ENCODE measurements at regions not wholly inside any gene's neighbourhood (a gene's known extent, or its start where the extent isn't known, plus 50 kb on each side); places are given as distances from the start of the nearest gene placed in this dataset.

DNA sequence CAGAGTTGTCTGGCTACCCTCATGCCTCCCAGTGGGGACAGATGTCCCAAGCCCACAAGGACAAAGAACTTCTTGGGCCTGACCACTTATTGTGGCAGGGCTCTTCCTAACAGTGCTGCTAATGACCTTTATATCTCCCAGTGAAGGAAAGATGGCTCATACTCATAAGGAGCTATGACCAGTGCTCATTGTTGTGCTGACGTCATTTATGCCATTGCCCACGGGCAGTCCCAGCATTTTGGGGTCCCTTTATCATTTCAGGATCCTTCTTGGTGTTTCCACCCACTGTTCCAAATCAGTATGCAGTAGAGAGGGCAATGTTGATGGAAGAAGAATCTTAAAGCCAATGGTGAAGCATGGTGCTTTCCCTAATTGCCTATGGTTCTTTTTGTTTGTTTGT is 1640.0 kb upstream of the PRR20A start:
- Mint-ChIP-seq H3K9me3 (peaks cover 8 to 35% (median 19%) of the 10 kb centered on the region in 5 donors), H3K36me3 (no peaks in the 10 kb centered on the region), H3K27me3 (no peaks in the 10 kb centered on the region)

DNA sequence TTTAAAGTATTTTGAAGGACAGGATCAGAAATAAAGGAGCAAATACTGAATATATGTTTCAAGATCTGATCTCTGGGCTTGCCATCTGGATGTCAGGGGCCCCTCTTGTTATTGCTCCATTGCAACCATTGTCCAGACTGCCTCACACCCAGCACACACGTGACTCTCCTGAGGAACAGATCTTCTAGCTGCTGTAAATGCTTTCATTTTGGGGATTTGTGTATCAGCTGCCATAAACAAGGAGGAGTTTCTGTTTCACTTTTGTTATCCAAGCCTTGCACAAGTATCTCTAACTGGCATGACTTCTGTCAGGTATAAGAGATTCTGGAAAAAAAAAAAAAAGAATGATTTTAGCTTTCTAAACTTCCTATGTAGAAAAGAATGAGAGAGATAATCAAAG is 1624.1 kb upstream of the PRR20A start:
- Mint-ChIP-seq H3K27ac (no peak overlapping the region), H3K27me3 (no peaks in the 10 kb centered on the region), H3K4me1 (no peaks in the 10 kb centered on the region), H3K9me3 (peaks cover 3 to 13% (median 7%) of the 10 kb centered on the region in 5 donors), H3K4me3 (no peak overlapping the region), H3K36me3 (no peaks in the 10 kb centered on the region)
- Histone ChIP-seq H3K4me3 (ENCODE audit: low read length) (no peak overlapping the region), H3K9me3 (ENCODE audit: low read length) (no peaks in the 10 kb centered on the region), H3K27me3 (ENCODE audit: insufficient read depth, low read length, poor library complexity, severe bottlenecking) (no peaks in the 10 kb centered on the region), H3K36me3 (ENCODE audit: insufficient read depth, low read length) (no peaks in the 10 kb centered on the region), H3K4me1 (ENCODE audit: insufficient read depth, low read length) (no peaks in the 10 kb centered on the region), H3K27ac (ENCODE audit: low read depth, low read length) (no peak overlapping the region)
- no peak for DNase-seq
- ChIA-PET CTCF (no interaction called here), POLR2A (no interaction called here)

More for the DNA sequence above, 1640.0 kb upstream of the PRR20A start:
- Histone ChIP-seq H3K4me1 (ENCODE audit: insufficient read depth, low read length) (no peaks in the 10 kb centered on the region), H3K27ac (ENCODE audit: low read depth, low read length) (no peak overlapping the region), H3K36me3 (ENCODE audit: insufficient read depth, low read length) (no peaks in the 10 kb centered on the region), H3K27me3 (ENCODE audit: insufficient read depth, low read length, poor library complexity, severe bottlenecking) (no peaks in the 10 kb centered on the region), H3K4me3 (ENCODE audit: low read length) (no peak overlapping the region), H3K9me3 (ENCODE audit: low read length) (no peaks in the 10 kb centered on the region)
- CTCF ChIA-PET = no interaction called here
- Mint-ChIP-seq H3K27ac (no peak overlapping the region), H3K4me3 (no peak overlapping the region), H3K4me1 (no peaks in the 10 kb centered on the region)
- no peak for DNase-seq
- POLR2A ChIA-PET = no interaction called here

DNA sequence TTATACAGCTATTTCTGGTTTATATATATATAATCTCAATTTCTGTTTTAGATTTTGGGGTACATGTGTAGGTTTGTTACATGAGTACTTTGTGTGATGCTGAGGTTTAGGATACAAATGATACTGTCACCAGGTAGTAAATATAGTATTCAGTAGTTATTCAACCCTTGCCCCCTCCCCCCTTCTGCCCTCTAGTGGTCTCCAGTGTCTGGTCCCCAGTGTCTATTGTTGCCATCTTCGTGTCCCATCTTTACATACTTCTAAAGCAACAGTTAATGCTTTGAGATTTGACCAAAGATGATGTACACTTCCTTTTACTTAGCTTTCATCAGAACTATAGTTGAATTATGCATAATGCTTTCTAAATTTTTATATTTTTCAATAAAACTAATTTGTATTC is 1623.4 kb upstream of the PRR20A start:
- H3K27me3 Mint-ChIP-seq = no peaks in the 10 kb centered on the region
- H3K4me1 ChIP-seq (ENCODE audit: insufficient read depth, low read length) = no peaks in the 10 kb centered on the region
- CTCF ChIA-PET = no interaction called here
- no peak overlapping the region for H3K4me3 ChIP-seq (ENCODE audit: low read length)
- no peaks in the 10 kb centered on the region for H3K36me3 Mint-ChIP-seq
- no peaks in the 10 kb centered on the region for H3K36me3 ChIP-seq (ENCODE audit: insufficient read depth, low read length)
- H3K4me1 Mint-ChIP-seq = no peaks in the 10 kb centered on the region
- peaks cover 3 to 13% (median 8%) of the 10 kb centered on the region in 5 donors for H3K9me3 Mint-ChIP-seq
- no peak overlapping the region for H3K27ac Mint-ChIP-seq
- POLR2A ChIA-PET = no interaction called here
- H3K27ac ChIP-seq (ENCODE audit: low read depth, low read length) = no peak overlapping the region
- no peaks in the 10 kb centered on the region for H3K9me3 ChIP-seq (ENCODE audit: low read length)
- H3K4me3 Mint-ChIP-seq = no peak overlapping the region
- DNase-seq = no peak
- no peaks in the 10 kb centered on the region for H3K27me3 ChIP-seq (ENCODE audit: insufficient read depth, low read length, poor library complexity, severe bottlenecking)

DNA sequence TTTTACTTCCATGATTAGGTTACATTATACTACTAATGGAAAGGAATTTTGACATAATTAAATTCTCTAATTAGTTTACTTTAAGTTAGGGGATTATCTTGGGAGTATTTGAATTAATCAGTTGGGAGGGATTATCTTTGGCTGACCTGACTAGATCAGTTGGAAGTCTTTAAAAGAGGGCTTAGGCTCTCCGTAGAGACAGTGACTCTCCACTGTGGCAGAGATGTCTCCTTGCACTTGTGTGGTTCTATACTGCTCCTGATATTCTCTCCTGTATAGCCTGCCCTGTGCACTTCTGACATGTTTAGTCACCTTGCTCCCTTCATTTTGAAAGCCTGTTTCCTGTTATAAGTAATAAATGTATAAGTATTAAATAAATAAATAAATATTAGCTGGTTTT is 1612.3 kb upstream of the PRR20A start:
- no peak overlapping the region for H3K27ac Mint-ChIP-seq
- H3K27me3 ChIP-seq (ENCODE audit: insufficient read depth, low read length, poor library complexity, severe bottlenecking) = no peaks in the 10 kb centered on the region
- H3K36me3 Mint-ChIP-seq = no peaks in the 10 kb centered on the region
- no peaks in the 10 kb centered on the region for H3K27me3 Mint-ChIP-seq
- CTCF ChIA-PET = no interaction called here
- no peaks in the 10 kb centered on the region for H3K9me3 ChIP-seq (ENCODE audit: low read length)
- H3K36me3 ChIP-seq (ENCODE audit: insufficient read depth, low read length) = no peaks in the 10 kb centered on the region
- DNase-seq = no peak
- H3K4me1 Mint-ChIP-seq = no peaks in the 10 kb centered on the region
- no peak overlapping the region for H3K4me3 ChIP-seq (ENCODE audit: low read length)
- POLR2A ChIA-PET = no interaction called here
- peaks cover under 1 to 35% (median 9%) of the 10 kb centered on the region in 5 donors for H3K9me3 Mint-ChIP-seq
- H3K4me3 Mint-ChIP-seq = no peak overlapping the region
- no peak overlapping the region for H3K27ac ChIP-seq (ENCODE audit: low read depth, low read length)
- H3K4me1 ChIP-seq (ENCODE audit: insufficient read depth, low read length) = no peaks in the 10 kb centered on the region

DNA sequence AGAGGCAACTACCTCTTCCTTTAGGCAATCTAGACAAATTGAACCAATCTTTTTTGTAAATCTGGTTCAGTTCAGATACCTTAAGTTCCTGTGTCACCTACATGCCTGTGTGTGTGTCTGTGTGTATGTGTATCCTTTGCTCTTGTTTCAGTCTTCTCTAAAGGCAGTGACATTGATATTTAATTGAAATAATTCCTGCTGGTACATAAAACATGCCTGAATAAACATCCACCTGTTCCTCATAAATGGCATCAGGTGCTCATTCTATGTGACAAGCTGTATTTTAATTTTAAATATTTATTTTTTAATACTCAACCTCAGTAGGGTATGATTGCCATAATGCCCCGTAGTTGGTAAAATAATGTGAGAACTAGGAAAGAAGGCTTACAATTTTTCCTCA is 1606.4 kb upstream of the PRR20A start:
- Histone ChIP-seq H3K9me3 (ENCODE audit: low read length) (no peaks in the 10 kb centered on the region), H3K4me3 (ENCODE audit: low read length) (no peak overlapping the region), H3K27ac (ENCODE audit: low read depth, low read length) (no peak overlapping the region), H3K27me3 (ENCODE audit: insufficient read depth, low read length, poor library complexity, severe bottlenecking) (no peaks in the 10 kb centered on the region), H3K4me1 (ENCODE audit: insufficient read depth, low read length) (no peaks in the 10 kb centered on the region), H3K36me3 (ENCODE audit: insufficient read depth, low read length) (no peaks in the 10 kb centered on the region)
- Mint-ChIP-seq H3K27me3 (no peaks in the 10 kb centered on the region), H3K4me3 (no peak overlapping the region), H3K9me3 (peaks cover 0 to 36% (median 3%) of the 10 kb centered on the region in 5 donors), H3K27ac (no peak overlapping the region), H3K4me1 (no peaks in the 10 kb centered on the region), H3K36me3 (no peaks in the 10 kb centered on the region)
- DNase-seq = no peak
- CTCF ChIA-PET = no interaction called here
- POLR2A ChIA-PET = no interaction called here

DNA sequence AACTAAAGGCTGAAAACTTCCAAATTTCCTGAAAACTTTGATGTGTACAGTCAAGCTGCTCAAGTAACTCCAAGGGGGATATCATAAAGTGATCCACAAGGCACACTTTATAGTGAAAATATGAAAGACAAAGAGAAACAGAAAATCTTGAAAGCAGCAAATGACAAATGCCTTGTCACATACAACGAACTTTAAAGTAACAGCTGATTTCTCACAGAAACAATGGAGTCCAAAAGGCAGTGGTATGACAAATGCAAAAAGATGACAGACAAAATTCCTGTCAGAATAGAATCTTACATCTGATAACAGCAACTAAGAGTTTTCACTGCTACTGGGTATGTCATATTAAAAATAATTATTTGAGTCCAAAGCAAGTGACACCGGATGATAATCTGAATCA is 1602.3 kb upstream of the PRR20A start:
- Histone ChIP-seq H3K36me3 (ENCODE audit: insufficient read depth, low read length) (no peaks in the 10 kb centered on the region), H3K4me1 (ENCODE audit: insufficient read depth, low read length) (no peaks in the 10 kb centered on the region), H3K27ac (ENCODE audit: low read depth, low read length) (no peak overlapping the region), H3K4me3 (ENCODE audit: low read length) (no peak overlapping the region), H3K9me3 (ENCODE audit: low read length) (no peaks in the 10 kb centered on the region), H3K27me3 (ENCODE audit: insufficient read depth, low read length, poor library complexity, severe bottlenecking) (no peaks in the 10 kb centered on the region)
- Mint-ChIP-seq H3K4me3 (no peak overlapping the region), H3K27ac (no peak overlapping the region), H3K27me3 (no peaks in the 10 kb centered on the region), H3K36me3 (peaks cover 0 to 2% (median 0%) of the 10 kb centered on the region in 3 donors), H3K9me3 (peaks cover 0 to 30% (median 6%) of the 10 kb centered on the region in 5 donors), H3K4me1 (no peaks in the 10 kb centered on the region)
- POLR2A ChIA-PET = no interaction called here
- CTCF ChIA-PET = no interaction called here
- DNase-seq = no peak

DNA sequence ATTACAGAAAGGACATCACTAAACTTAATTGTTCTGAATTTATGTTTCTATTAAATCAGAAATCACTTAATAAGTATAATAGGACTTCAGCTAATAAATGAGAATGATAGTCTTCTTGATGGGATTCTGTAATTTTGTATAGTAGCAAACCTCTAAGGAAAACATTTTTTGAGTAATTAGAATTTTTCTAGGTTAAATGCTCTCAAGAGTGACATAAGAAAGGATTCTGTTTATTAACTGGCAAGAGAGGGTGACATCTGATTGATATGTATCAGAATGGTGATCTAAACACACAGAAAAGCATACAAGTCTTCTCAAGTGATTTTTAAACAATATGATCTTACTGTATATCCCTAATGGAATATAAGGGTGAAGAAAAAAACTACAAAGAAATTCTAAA is 1597.7 kb upstream of the PRR20A start:
- no peaks in the 10 kb centered on the region for H3K4me1 ChIP-seq (ENCODE audit: insufficient read depth, low read length)
- Mint-ChIP-seq H3K27ac (no peak overlapping the region), H3K36me3 (peaks cover 0 to 2% (median 0%) of the 10 kb centered on the region in 3 donors), H3K4me3 (no peak overlapping the region), H3K9me3 (peaks cover 2 to 36% (median 5%) of the 10 kb centered on the region in 5 donors), H3K27me3 (no peaks in the 10 kb centered on the region), H3K4me1 (no peaks in the 10 kb centered on the region)
- DNase-seq = no peak
- no peaks in the 10 kb centered on the region for H3K27me3 ChIP-seq (ENCODE audit: insufficient read depth, low read length, poor library complexity, severe bottlenecking)
- H3K4me3 ChIP-seq (ENCODE audit: low read length) = no peak overlapping the region
- ChIA-PET POLR2A (no interaction called here), CTCF (no interaction called here)
- no peaks in the 10 kb centered on the region for H3K36me3 ChIP-seq (ENCODE audit: insufficient read depth, low read length)
- H3K27ac ChIP-seq (ENCODE audit: low read depth, low read length) = no peak overlapping the region
- H3K9me3 ChIP-seq (ENCODE audit: low read length) = no peaks in the 10 kb centered on the region

DNA sequence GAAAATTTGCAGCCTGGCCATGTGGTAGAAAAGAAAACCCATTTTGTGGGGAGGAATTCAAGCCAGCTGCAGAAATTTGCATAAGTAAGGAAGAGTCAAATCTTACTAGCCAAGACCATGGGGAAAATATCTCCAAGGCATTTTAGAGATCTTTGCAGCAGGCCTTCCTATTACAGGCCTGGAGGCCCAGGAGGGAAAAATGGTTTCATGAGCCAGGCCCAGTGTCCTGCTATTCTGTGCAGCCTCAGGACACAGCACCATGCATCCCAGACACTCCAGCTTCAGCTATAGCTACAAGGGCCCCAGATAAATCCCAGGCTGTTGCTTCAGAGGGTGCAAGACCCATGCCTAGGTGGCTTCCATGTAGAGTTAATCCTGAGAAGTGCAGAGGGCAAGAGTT is 1590.1 kb upstream of the PRR20A start:
- ChIA-PET CTCF (no interaction called here), POLR2A (no interaction called here)
- Mint-ChIP-seq H3K4me3 (no peak overlapping the region), H3K4me1 (no peaks in the 10 kb centered on the region), H3K27me3 (no peaks in the 10 kb centered on the region), H3K36me3 (no peaks in the 10 kb centered on the region), H3K9me3 (peaks cover 2 to 25% (median 17%) of the 10 kb centered on the region in 5 donors), H3K27ac (no peak overlapping the region)
- no peak overlapping the region for H3K27ac ChIP-seq (ENCODE audit: low read depth, low read length)
- no peaks in the 10 kb centered on the region for H3K27me3 ChIP-seq (ENCODE audit: insufficient read depth, low read length, poor library complexity, severe bottlenecking)
- no peaks in the 10 kb centered on the region for H3K9me3 ChIP-seq (ENCODE audit: low read length)
- no peak for DNase-seq
- no peaks in the 10 kb centered on the region for H3K4me1 ChIP-seq (ENCODE audit: insufficient read depth, low read length)
- no peaks in the 10 kb centered on the region for H3K36me3 ChIP-seq (ENCODE audit: insufficient read depth, low read length)
- H3K4me3 ChIP-seq (ENCODE audit: low read length) = no peak overlapping the region

DNA sequence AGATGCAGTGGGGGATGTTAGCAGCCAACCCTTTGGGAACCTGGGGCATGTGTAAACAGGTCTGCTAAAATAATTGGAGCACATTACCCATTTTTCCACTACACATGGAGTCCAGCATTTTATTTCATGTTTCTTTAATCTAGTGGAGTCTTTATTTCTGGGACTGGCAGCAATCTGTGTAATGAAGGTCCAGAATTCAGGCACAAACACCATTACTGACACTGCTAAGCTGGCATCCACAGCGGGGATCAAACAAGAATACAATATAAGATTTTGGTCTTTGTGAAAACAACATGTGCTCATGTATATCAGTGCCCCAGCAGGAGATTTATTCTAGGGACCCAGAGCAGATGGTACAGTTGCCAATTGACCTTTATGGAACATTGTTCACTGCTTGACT is 1587.0 kb upstream of the PRR20A start:
- Mint-ChIP-seq H3K4me3 (no peak overlapping the region), H3K9me3 (peaks cover 1 to 20% (median 9%) of the 10 kb centered on the region in 5 donors), H3K4me1 (no peaks in the 10 kb centered on the region), H3K27ac (no peak overlapping the region), H3K36me3 (no peaks in the 10 kb centered on the region), H3K27me3 (no peaks in the 10 kb centered on the region)
- no peaks in the 10 kb centered on the region for H3K9me3 ChIP-seq (ENCODE audit: low read length)
- no peaks in the 10 kb centered on the region for H3K4me1 ChIP-seq (ENCODE audit: insufficient read depth, low read length)
- H3K27ac ChIP-seq (ENCODE audit: low read depth, low read length) = no peak overlapping the region
- no peak for DNase-seq
- H3K36me3 ChIP-seq (ENCODE audit: insufficient read depth, low read length) = no peaks in the 10 kb centered on the region
- no peaks in the 10 kb centered on the region for H3K27me3 ChIP-seq (ENCODE audit: insufficient read depth, low read length, poor library complexity, severe bottlenecking)
- POLR2A ChIA-PET = no interaction called here
- CTCF ChIA-PET = no interaction called here
- H3K4me3 ChIP-seq (ENCODE audit: low read length) = no peak overlapping the region

Data from CD8-positive, alpha-beta memory T cell (primary cell).